AG04450 (cell line): ENCODE measurements at regions not wholly inside any gene's neighbourhood (a gene's known extent, or its start where the extent isn't known, plus 50 kb on each side); places are given as distances from the start of the nearest gene placed in this dataset.

Experiments used
- CTCF ChIA-PET: fragments of 300-600, 350-600 bp; formaldehyde crosslinking; extraction: SDS; loops from one replicate; lab custom pipeline; 2022; ENCODE audit warnings: antibody characterized with exemption, inconsistent platforms; lab: Charles Lee
- POLR2A ChIA-PET: fragments of 350-600 bp; formaldehyde crosslinking; extraction: SDS; loops from one replicate; lab custom pipeline; 2021; ENCODE audit warnings: antibody characterized with exemption, inconsistent platforms; lab: Yijun Ruan, JAX
- DNase-seq: peaks from one replicate; pipeline ENCODE4 v3.0.0-alpha.2; 2011; ENCODE audit warnings: low read depth, low spot score
- H3K27ac ChIP-seq: one replicate; pipeline ENCODE4 v1.5.1; 2012; ENCODE audit warnings: low read depth, low read length, control low read depth
- H3K27me3 ChIP-seq: one replicate; pipeline ENCODE4 v1.6.0; 2012; ENCODE audit warnings: low read length; ENCODE audit not compliant: control insufficient read depth, insufficient read depth
- H3K4me3 ChIP-seq: 2 replicates; pipeline ENCODE4 v1.5.1; 2011; ENCODE audit warnings: mild to moderate bottlenecking, low read depth, low read length, control low read depth
- H3K9me3 ChIP-seq: 2 replicates; pipeline ENCODE4 v1.5.1; 2012; ENCODE audit warnings: low read length; ENCODE audit not compliant: control insufficient read depth, insufficient read depth
- CTCF ChIP-seq: IDR thresholded peaks from 2 replicates; pipeline ENCODE4 v1.5.1; 2011; ENCODE audit warnings: low read depth, low read length, control low read depth, inconsistent platforms

GRCh38 chr1:106568201-106568974, 488.1 kb upstream of the PRMT6 start:
- ChIA-PET POLR2A (no interaction called here), CTCF (no interaction called here)
- TF ChIP-seq CTCF: no peak
- no peaks in the 10 kb centered on the region for H3K27me3 ChIP-seq
- H3K27ac ChIP-seq: no peak overlapping the region
- H3K4me3 ChIP-seq: no peak overlapping the region
- DNase-seq: no peak
- no peaks in the 10 kb centered on the region for H3K9me3 ChIP-seq

- H3K27ac ChIP-seq: no peak overlapping the region
- H3K9me3 ChIP-seq: no peaks in the 10 kb centered on the region
- POLR2A ChIA-PET: no interaction called here
- CTCF ChIA-PET: no interaction called here
- TF ChIP-seq CTCF: no peak
- DNase-seq: no peak
- no peak overlapping the region for H3K4me3 ChIP-seq
- no peaks in the 10 kb centered on the region for H3K27me3 ChIP-seq
Observed at GRCh38 chr1:106571109-106571508, 485.4 kb upstream of the PRMT6 start.

GRCh38 chr1:106584107-106584506, 472.4 kb upstream of the PRMT6 start:
- Histone ChIP-seq H3K4me3 (no peak overlapping the region), H3K27me3 (no peaks in the 10 kb centered on the region), H3K9me3 (peaks cover 3% of the 10 kb centered on the region; the same call in 1 of the 2 replicates), H3K27ac (no peak overlapping the region)
- DNase-seq: no peak
- ChIA-PET CTCF (no interaction called here), POLR2A (no interaction called here)
- TF ChIP-seq CTCF: no peak

GRCh38 chr1:106584676-106585075, 471.8 kb upstream of the PRMT6 start:
- TF ChIP-seq CTCF: no peak
- Histone ChIP-seq H3K4me3 (no peak overlapping the region), H3K9me3 (peaks cover 3% of the 10 kb centered on the region; the same call in 1 of the 2 replicates), H3K27me3 (no peaks in the 10 kb centered on the region), H3K27ac (no peak overlapping the region)
- no peak for DNase-seq
- POLR2A ChIA-PET: no interaction called here
- CTCF ChIA-PET: no interaction called here

GRCh38 chr1:106600626-106601025, 455.8 kb upstream of the PRMT6 start:
- Histone ChIP-seq H3K9me3 (no peaks in the 10 kb centered on the region), H3K4me3 (no peak overlapping the region), H3K27ac (no peak overlapping the region), H3K27me3 (no peaks in the 10 kb centered on the region)
- POLR2A ChIA-PET: no interaction called here
- TF ChIP-seq CTCF: no peak
- CTCF ChIA-PET: no interaction called here
- DNase-seq: no peak
